ENCODE measurements at regions not wholly inside any gene's neighbourhood (a gene's known extent, or its start where the extent isn't known, plus 50 kb on each side); places are given as distances from the start of the nearest gene placed in this dataset.

DNA sequence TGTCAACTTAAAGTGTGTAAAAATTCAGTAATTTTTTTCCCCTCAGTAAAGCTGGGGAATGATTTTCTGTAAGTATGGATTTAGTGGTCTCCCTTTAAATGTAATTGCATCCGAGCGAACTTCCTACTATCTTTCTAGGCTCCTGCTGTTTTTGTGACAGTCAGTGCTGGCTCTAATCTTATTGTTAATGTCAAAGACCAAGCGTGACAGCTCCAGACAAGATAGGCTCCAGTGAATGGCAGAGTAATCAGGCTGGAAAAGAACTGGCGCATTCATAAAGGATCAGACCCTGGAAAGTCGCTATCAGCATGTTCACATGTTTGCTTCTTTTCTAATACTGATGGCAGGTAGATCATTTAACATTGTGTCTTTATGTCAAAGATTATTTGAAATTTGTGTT is 908.0 kb upstream of the ATXN8OS start:
- DNase-seq (ENCODE audit: low read depth, low spot score), result no peak

DNA sequence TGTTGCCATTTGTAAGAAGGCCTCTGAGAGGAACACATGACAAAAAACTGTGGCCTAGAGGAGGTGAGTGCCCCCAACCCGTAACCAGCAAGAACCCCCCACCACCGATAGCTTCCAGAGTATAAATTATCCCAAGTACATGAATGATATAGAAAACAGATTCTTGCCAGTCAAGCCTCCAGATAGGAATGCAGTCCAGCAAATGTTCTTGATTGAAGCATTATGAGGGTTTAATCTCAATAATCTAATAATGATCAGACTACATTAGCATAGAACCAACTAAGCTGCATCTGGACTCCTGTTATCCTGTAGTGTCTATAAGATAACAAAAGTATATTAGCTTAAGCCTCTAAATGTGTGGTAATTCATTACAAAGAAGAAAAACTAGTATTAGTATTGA is 908.9 kb upstream of the ATXN8OS start:
- TF ChIP-seq EZH2 (IDR thresholded peaks at IDR 0.05) (no peak), POLR2AphosphoS5 (IDR thresholded peaks at IDR 0.05; ENCODE audit: borderline replicate concordance, low read depth, low read length) (no peak), FOXP2 (optimal IDR thresholded peaks at IDR 0.05; ENCODE audit: control extremely low read depth, extremely low read length, insufficient read depth) (no peak)
- no peak for DNase-seq (ENCODE audit: low read depth, low spot score)
- H3K4me3 ChIP-seq, result no peak overlapping the region
- no peaks in the 10 kb centered on the region for H3K36me3 ChIP-seq (ENCODE audit: insufficient read depth, low read length)
- no peak overlapping the region for H3K27ac ChIP-seq
- no peak overlapping the region for H3K9ac ChIP-seq (ENCODE audit: insufficient read length)
- no peaks in the 10 kb centered on the region for H3K9me3 ChIP-seq (ENCODE audit: low read depth, low read length)

More for the DNA sequence above, 908.0 kb upstream of the ATXN8OS start:
- TF ChIP-seq EZH2 (IDR thresholded peaks at IDR 0.05) (no peak), FOXP2 (optimal IDR thresholded peaks at IDR 0.05; ENCODE audit: control extremely low read depth, extremely low read length, insufficient read depth) (no peak), POLR2AphosphoS5 (IDR thresholded peaks at IDR 0.05; ENCODE audit: borderline replicate concordance, low read depth, low read length) (no peak)
- Histone ChIP-seq H3K9me3 (ENCODE audit: low read depth, low read length) (no peaks in the 10 kb centered on the region), H3K27ac (no peak overlapping the region), H3K36me3 (ENCODE audit: insufficient read depth, low read length) (no peaks in the 10 kb centered on the region), H3K4me3 (no peak overlapping the region), H3K9ac (ENCODE audit: insufficient read length) (no peak overlapping the region)

- Histone ChIP-seq H3K27ac (no peak overlapping the region), H3K4me3 (no peak overlapping the region), H3K9ac (ENCODE audit: insufficient read length) (no peak overlapping the region), H3K9me3 (ENCODE audit: low read depth, low read length) (no peaks in the 10 kb centered on the region), H3K36me3 (ENCODE audit: insufficient read depth, low read length) (no peaks in the 10 kb centered on the region)
- TF ChIP-seq POLR2AphosphoS5 (IDR thresholded peaks at IDR 0.05; ENCODE audit: borderline replicate concordance, low read depth, low read length) (no peak), FOXP2 (optimal IDR thresholded peaks at IDR 0.05; ENCODE audit: control extremely low read depth, extremely low read length, insufficient read depth) (no peak), EZH2 (IDR thresholded peaks at IDR 0.05) (no peak)
- no peak for DNase-seq (ENCODE audit: low read depth, low spot score)
These were observed 913.5 kb upstream of the ATXN8OS start for GRCh38 chr13:69194130-69194529.

DNA sequence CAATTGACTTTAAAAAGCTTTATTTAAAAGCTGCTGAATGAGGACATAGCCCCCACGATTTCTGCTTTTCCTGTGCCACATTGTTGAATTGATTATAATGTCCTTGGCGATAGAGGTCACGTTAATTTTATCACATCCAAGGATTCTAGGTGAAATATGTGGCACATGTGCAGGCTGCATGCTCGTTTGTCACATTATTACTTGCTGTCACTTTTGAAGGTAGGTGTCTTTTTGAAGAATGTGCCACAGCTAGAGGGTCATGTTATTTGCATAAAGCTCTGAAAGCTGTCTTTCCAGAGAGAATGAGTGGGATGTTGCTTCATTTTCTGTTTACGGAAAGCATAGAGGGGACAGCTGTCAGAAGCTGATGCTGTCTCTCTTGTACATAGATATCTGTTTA is 927.6 kb upstream of the ATXN8OS start:
- no peak overlapping the region for H3K9ac ChIP-seq (ENCODE audit: insufficient read length)
- H3K36me3 ChIP-seq (ENCODE audit: insufficient read depth, low read length), result no peaks in the 10 kb centered on the region
- no peak for DNase-seq (ENCODE audit: low read depth, low spot score)
- no peak overlapping the region for H3K4me3 ChIP-seq
- TF ChIP-seq POLR2AphosphoS5 (IDR thresholded peaks at IDR 0.05; ENCODE audit: borderline replicate concordance, low read depth, low read length) (no peak), FOXP2 (optimal IDR thresholded peaks at IDR 0.05; ENCODE audit: control extremely low read depth, extremely low read length, insufficient read depth) (no peak), EZH2 (IDR thresholded peaks at IDR 0.05) (no peak)
- no peaks in the 10 kb centered on the region for H3K9me3 ChIP-seq (ENCODE audit: low read depth, low read length)
- H3K27ac ChIP-seq, result no peak overlapping the region

DNA sequence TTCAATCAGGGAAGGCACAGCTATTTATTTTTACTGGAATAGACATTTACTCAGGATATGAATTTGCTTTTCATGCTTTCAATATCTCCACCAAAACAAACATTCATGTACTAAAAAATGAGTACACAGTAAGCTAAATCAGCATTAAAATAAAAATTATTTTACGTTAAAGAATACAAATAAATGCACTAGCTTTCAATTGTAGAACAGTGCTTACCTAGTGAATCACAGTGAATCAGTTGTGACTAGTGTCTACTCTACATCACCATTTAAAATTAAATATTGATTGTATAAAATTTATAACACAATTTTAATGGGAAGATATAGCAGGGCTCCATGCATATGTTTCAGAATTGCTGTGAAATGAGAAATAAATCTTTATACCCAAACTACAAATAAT is 929.6 kb upstream of the ATXN8OS start:
- no peak for TF ChIP-seq EZH2 (IDR thresholded peaks at IDR 0.05)
- H3K36me3 ChIP-seq (ENCODE audit: insufficient read depth, low read length), result no peaks in the 10 kb centered on the region
- no peaks in the 10 kb centered on the region for H3K9me3 ChIP-seq (ENCODE audit: low read depth, low read length)
- no peak overlapping the region for H3K9ac ChIP-seq (ENCODE audit: insufficient read length)
- no peak overlapping the region for H3K27ac ChIP-seq
- H3K4me3 ChIP-seq, result no peak overlapping the region
- DNase-seq (ENCODE audit: low read depth, low spot score), result no peak

- Histone ChIP-seq H3K4me3 (no peak overlapping the region), H3K9ac (ENCODE audit: insufficient read length) (no peak overlapping the region), H3K27ac (no peak overlapping the region), H3K9me3 (ENCODE audit: low read depth, low read length) (no peaks in the 10 kb centered on the region), H3K36me3 (ENCODE audit: insufficient read depth, low read length) (no peaks in the 10 kb centered on the region)
- no peak for DNase-seq (ENCODE audit: low read depth, low spot score)
- no peak for TF ChIP-seq POLR2AphosphoS5 (IDR thresholded peaks at IDR 0.05; ENCODE audit: borderline replicate concordance, low read depth, low read length)
- no peak for TF ChIP-seq FOXP2 (optimal IDR thresholded peaks at IDR 0.05; ENCODE audit: control extremely low read depth, extremely low read length, insufficient read depth)
- no peak for TF ChIP-seq EZH2 (IDR thresholded peaks at IDR 0.05)
These were observed 939.2 kb upstream of the ATXN8OS start for GRCh38 chr13:69168436-69168835.

DNA sequence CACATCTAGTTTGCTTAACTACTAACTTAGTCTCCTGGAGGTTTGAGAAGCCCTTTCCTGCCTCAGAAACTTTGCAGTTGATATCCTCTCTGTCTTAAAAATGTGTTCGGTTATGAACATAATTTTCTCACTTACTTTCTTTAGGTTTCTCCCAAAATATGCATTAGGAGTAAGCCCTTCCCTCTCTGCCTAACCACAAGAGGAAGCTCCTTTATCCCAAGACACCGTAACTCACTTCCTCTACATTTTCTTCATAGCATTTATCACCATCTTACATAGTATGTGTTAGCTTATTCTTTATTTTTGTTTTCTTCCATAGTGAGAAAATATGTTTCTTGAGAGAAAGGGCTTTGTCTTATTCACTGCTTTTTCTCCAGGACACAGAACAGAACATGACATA is 952.5 kb upstream of the ATXN8OS start:
- no peak for TF ChIP-seq FOXP2 (optimal IDR thresholded peaks at IDR 0.05; ENCODE audit: control extremely low read depth, extremely low read length, insufficient read depth)
- Histone ChIP-seq H3K9ac (ENCODE audit: insufficient read length) (no peak overlapping the region), H3K36me3 (ENCODE audit: insufficient read depth, low read length) (no peaks in the 10 kb centered on the region), H3K27ac (peak overlapping the region; percentile 37; the same call in 1 of the 2 replicates), H3K9me3 (ENCODE audit: low read depth, low read length) (no peaks in the 10 kb centered on the region), H3K4me3 (no peak overlapping the region)
- no peak for DNase-seq (ENCODE audit: low read depth, low spot score)

DNA sequence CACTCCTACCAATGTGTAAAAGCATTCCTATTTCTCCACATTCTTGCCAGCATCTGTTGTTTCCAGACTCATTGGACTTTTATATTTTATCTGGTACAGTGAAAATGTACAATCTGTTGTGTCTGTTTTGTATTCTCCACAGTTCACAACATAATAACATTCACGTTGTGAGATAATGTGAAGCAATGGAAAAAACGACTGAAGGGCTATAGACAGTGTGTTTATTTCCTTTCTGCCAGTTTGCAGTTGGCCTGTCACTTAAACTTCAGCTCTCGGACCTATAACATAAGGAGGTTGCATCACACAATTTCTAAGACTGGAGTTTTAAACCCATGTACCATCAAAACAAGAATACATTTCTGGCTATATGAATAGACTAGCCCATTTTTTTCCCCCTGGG is 965.5 kb upstream of the ATXN8OS start:
- H3K27ac ChIP-seq, result no peak overlapping the region
- no peak for DNase-seq (ENCODE audit: low read depth, low spot score)
- H3K9ac ChIP-seq (ENCODE audit: insufficient read length), result no peak overlapping the region
- TF ChIP-seq FOXP2 (optimal IDR thresholded peaks at IDR 0.05; ENCODE audit: control extremely low read depth, extremely low read length, insufficient read depth), result no peak
- TF ChIP-seq EZH2 (IDR thresholded peaks at IDR 0.05), result no peak
- TF ChIP-seq POLR2AphosphoS5 (IDR thresholded peaks at IDR 0.05; ENCODE audit: borderline replicate concordance, low read depth, low read length), result no peak
- H3K36me3 ChIP-seq (ENCODE audit: insufficient read depth, low read length), result no peaks in the 10 kb centered on the region
- no peak overlapping the region for H3K4me3 ChIP-seq
- H3K9me3 ChIP-seq (ENCODE audit: low read depth, low read length), result no peaks in the 10 kb centered on the region

GRCh38 chr13:69124996-69125395 is 982.6 kb upstream of the ATXN8OS start:
- H3K4me3 ChIP-seq, result no peak overlapping the region
- no peak for TF ChIP-seq EZH2 (IDR thresholded peaks at IDR 0.05)
- TF ChIP-seq POLR2AphosphoS5 (IDR thresholded peaks at IDR 0.05; ENCODE audit: borderline replicate concordance, low read depth, low read length), result no peak
- TF ChIP-seq FOXP2 (optimal IDR thresholded peaks at IDR 0.05; ENCODE audit: control extremely low read depth, extremely low read length, insufficient read depth), result no peak
- DNase-seq (ENCODE audit: low read depth, low spot score), result no peak
- no peak overlapping the region for H3K27ac ChIP-seq
- no peak overlapping the region for H3K9ac ChIP-seq (ENCODE audit: insufficient read length)
- H3K36me3 ChIP-seq (ENCODE audit: insufficient read depth, low read length), result no peaks in the 10 kb centered on the region
- no peaks in the 10 kb centered on the region for H3K9me3 ChIP-seq (ENCODE audit: low read depth, low read length)

All from SK-N-MC (cell line).